LoVo (cell line): ENCODE measurements at regions not wholly inside any gene's neighbourhood (a gene's known extent, or its start where the extent isn't known, plus 50 kb on each side); places are given as distances from the start of the nearest gene placed in this dataset.
"Not testable (repeated sequence)": the region's sequence is repeated elsewhere in the genome, so short reads cannot be mapped to it uniquely, and the experiment has no call there.

Source experiments
- DNase-seq: peaks from one replicate; pipeline ENCODE4 v3.0.0-alpha.2; 2016; ENCODE audit warnings: low spot score

GRCh38 chr6:27542485-27542884 lies 69.6 kb upstream of the ZNF184 start:
- no peak for DNase-seq

GRCh38 chr6:27541933-27542297 lies 69.0 kb upstream of the ZNF184 start:
- no peak for DNase-seq

- DNase-seq = peak; percentile 5
Measured at GRCh38 chr6:27541212-27541932, 68.5 kb upstream of the ZNF184 start.

- DNase-seq = no peak
Measured at GRCh38 chr6:27539551-27539950, 66.6 kb upstream of the ZNF184 start.

- peak; percentile 55 for DNase-seq
Measured at GRCh38 chr6:27532820-27533538, 60.1 kb upstream of the ZNF184 start.

- DNase-seq = no peak
Measured at GRCh38 chr6:27531772-27532459, 59.0 kb upstream of the ZNF184 start.

GRCh38 chr6:27529796-27530195 lies 56.9 kb upstream of the ZNF184 start:
- not testable (repeated sequence) for DNase-seq

- no peak for DNase-seq
Measured at GRCh38 chr6:27528714-27529113, 55.8 kb upstream of the ZNF184 start.
